HEK293 (cell line): ENCODE measurements at regions not wholly inside any gene's neighbourhood (a gene's known extent, or its start where the extent isn't known, plus 50 kb on each side); places are given as distances from the start of the nearest gene placed in this dataset.

Source experiments
- FEZF1 ChIP-seq: fragments of 450-650 bp; formaldehyde crosslinking; IDR thresholded peaks from 2 replicates; pipeline ENCODE4 v1.5.1; 2016; ENCODE audit warnings: missing biosample characterization, missing genetic modification characterization
- SCRT1 ChIP-seq: fragments of 450-650 bp; formaldehyde crosslinking; IDR thresholded peaks from 2 replicates; pipeline ENCODE4 v1.5.1; 2016; ENCODE audit warnings: missing biosample characterization, missing genetic modification characterization, borderline replicate concordance
- SP2 ChIP-seq: fragments of 450-650 bp; formaldehyde crosslinking; IDR thresholded peaks from 2 replicates; pipeline ENCODE4 v1.5.1; 2016; ENCODE audit warnings: missing biosample characterization, missing genetic modification characterization
- ZBTB1 ChIP-seq: fragments of 450-650 bp; formaldehyde crosslinking; IDR thresholded peaks from 2 replicates; pipeline ENCODE4 v1.5.1; 2016; ENCODE audit warnings: missing biosample characterization, missing genetic modification characterization
- ZFP37 ChIP-seq: fragments of 450-650 bp; formaldehyde crosslinking; IDR thresholded peaks from 2 replicates; pipeline ENCODE4 v1.5.1; 2016; ENCODE audit warnings: missing biosample characterization, missing genetic modification characterization
- ZNF175 ChIP-seq: fragments of 450-650 bp; formaldehyde crosslinking; IDR thresholded peaks from 2 replicates; pipeline ENCODE4 v1.5.1; 2016; ENCODE audit warnings: missing biosample characterization, missing genetic modification characterization
- ZNF248 ChIP-seq: fragments of 450-650 bp; formaldehyde crosslinking; IDR thresholded peaks from 2 replicates; pipeline ENCODE4 v1.5.1; 2017; ENCODE audit warnings: missing biosample characterization, missing genetic modification characterization
- ZNF423 ChIP-seq: fragments of 450-650 bp; formaldehyde crosslinking; IDR thresholded peaks from 2 replicates; pipeline ENCODE4 v1.5.1; 2016; ENCODE audit warnings: missing biosample characterization, missing genetic modification characterization
- TF ChIP-seq, protein P1 (sequence below): fragments of 450-650 bp; formaldehyde crosslinking; IDR thresholded peaks from 2 replicates; pipeline ENCODE4 v1.5.1; 2016; ENCODE audit warnings: missing biosample characterization, missing genetic modification characterization

DNA sequence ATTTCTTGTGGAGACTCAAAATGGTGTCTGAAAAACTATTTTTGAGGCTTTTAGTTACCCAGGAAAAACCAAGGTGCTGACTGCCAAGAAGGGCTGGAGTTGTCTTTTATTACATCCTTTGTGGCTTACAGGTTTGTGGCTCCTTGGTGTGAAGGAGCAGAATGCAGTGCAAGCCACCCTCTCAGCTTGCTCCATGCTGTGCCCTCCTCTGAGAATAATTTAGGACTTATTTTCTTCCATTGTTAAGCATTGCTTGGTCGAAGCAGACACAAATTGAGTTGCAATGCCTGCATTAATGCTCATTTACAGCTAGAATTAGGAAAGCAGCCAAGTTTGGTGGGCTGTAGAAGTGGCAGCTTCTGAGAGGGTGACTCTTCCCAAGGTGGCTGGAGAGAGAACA lies 272.2 kb downstream of the KIF4B start:
- TF ChIP-seq, protein P1, sequence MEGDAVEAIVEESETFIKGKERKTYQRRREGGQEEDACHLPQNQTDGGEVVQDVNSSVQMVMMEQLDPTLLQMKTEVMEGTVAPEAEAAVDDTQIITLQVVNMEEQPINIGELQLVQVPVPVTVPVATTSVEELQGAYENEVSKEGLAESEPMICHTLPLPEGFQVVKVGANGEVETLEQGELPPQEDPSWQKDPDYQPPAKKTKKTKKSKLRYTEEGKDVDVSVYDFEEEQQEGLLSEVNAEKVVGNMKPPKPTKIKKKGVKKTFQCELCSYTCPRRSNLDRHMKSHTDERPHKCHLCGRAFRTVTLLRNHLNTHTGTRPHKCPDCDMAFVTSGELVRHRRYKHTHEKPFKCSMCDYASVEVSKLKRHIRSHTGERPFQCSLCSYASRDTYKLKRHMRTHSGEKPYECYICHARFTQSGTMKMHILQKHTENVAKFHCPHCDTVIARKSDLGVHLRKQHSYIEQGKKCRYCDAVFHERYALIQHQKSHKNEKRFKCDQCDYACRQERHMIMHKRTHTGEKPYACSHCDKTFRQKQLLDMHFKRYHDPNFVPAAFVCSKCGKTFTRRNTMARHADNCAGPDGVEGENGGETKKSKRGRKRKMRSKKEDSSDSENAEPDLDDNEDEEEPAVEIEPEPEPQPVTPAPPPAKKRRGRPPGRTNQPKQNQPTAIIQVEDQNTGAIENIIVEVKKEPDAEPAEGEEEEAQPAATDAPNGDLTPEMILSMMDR (tag by site-specific recombination): no peak
- TF ChIP-seq ZBTB1 (tag by site-specific recombination): no peak
- no peak for TF ChIP-seq SCRT1 (tag by site-specific recombination)
- TF ChIP-seq ZNF175 (tag by site-specific recombination): no peak
- TF ChIP-seq ZNF248 (tag by site-specific recombination): no peak
- TF ChIP-seq ZNF423 (tag by site-specific recombination): no peak
- no peak for TF ChIP-seq SP2
- no peak for TF ChIP-seq FEZF1 (tag by site-specific recombination)
- no peak for TF ChIP-seq ZFP37 (tag by site-specific recombination)
